ENCODE measurements at regions not wholly inside any gene's neighbourhood (a gene's known extent, or its start where the extent isn't known, plus 50 kb on each side); places are given as distances from the start of the nearest gene placed in this dataset.

DNA sequence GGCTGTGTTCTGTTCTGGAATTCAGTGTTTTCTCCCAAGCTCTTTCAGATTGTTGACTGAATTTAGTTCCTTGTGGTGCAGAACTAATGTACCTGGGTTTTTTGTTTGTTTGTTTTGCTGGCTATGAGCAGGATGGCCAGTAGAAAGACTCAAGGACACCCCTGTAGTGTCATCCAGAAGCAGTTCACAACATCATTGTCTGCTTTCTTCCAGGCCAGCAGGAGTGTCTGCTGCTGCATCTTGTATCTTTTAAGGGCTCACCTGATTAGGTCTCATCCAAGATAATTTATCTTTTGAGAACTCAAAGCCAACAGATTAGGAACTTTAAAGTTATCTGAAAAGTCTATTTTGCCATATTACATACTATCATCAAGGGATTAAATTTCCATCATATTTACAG, 318.5 kb upstream of the MC4R start:
- no peak for ATAC-seq
- no peak for TF ChIP-seq ZNF24 (IDR thresholded peaks at IDR 0.05)
- no peak for TF ChIP-seq NFE2 (IDR thresholded peaks at IDR 0.05; ENCODE audit: low read depth)
- no peak for TF ChIP-seq MYBL2 (IDR thresholded peaks at IDR 0.05; ENCODE audit: low read depth)
- no peak for TF ChIP-seq MYBL2 (CRISPR knock-in tag; IDR thresholded peaks at IDR 0.05; ENCODE audit: borderline replicate concordance)
- no peak for TF ChIP-seq CREBBP (IDR thresholded peaks at IDR 0.05; ENCODE audit: low read depth, low read length)
- TF ChIP-seq BDP1 (IDR thresholded peaks at IDR 0.05; ENCODE audit: insufficient read depth, insufficient read length): no peak
- no peak for TF ChIP-seq ZNF707 (CRISPR knock-in tag; conservative IDR thresholded peaks at IDR 0.05)
- no peak for TF ChIP-seq DDX20 (tag; IDR thresholded peaks at IDR 0.05; ENCODE audit: low read depth)
- FAIRE-seq: no peak
- H3K79me2 ChIP-seq (ENCODE audit: control insufficient read depth, insufficient read depth, low read length): no peaks in the 10 kb centered on the region
- no peak overlapping the region for H2AFZ ChIP-seq (ENCODE audit: low read depth, low read length)
- in situ Hi-C loops (cut with MboI): no loop called here
- H3K9me1 ChIP-seq (ENCODE audit: control insufficient read depth, insufficient read depth, low read length): no peaks in the 10 kb centered on the region
- no peak overlapping the region for H3K27ac ChIP-seq (ENCODE audit: extremely low read depth, low read depth, low read length)
- DNase-seq (ENCODE audit: extremely low read depth in 1 of 4, low spot score in 3 of 4): no peak
- H3K9ac ChIP-seq (ENCODE audit: insufficient read depth in 1 of 2, low read depth in 2 of 2, low read length in 2 of 2): no peak overlapping the region
- no peaks in the 10 kb centered on the region for H3K4me1 ChIP-seq (replicated peaks in 1 of 2; ENCODE audit: control insufficient read depth in 2 of 2, insufficient read depth in 2 of 2, low read length in 2 of 2)
- no TSS peak for BruUV-seq (replicated peaks)
- ChIA-PET CTCF (ENCODE audit: low intra/inter-chr PET ratio) (no interaction called here), POLR2A (no interaction called here)
- H3K9me3 ChIP-seq (replicated peaks; ENCODE audit: control insufficient read depth, insufficient read depth, low read depth, low read length): no peaks in the 10 kb centered on the region
- intact Hi-C loops (cut with micrococcal nuclease): no loop called here
- H3K4me2 ChIP-seq (ENCODE audit: insufficient read depth, low read length): no peak overlapping the region
- no peaks in the 10 kb centered on the region for H3K36me3 ChIP-seq (ENCODE audit: control insufficient read depth, insufficient read depth, low read length)
- H3K4me3 ChIP-seq: no peak overlapping the region
- no peaks in the 10 kb centered on the region for H4K20me1 ChIP-seq (replicated peaks; ENCODE audit: control insufficient read depth, insufficient read depth, low read length)
- no peaks in the 10 kb centered on the region for H3K27me3 ChIP-seq (ENCODE audit: control insufficient read depth in 2 of 2, insufficient read depth in 2 of 2, low read length in 2 of 2)

- POLR2A ChIA-PET: no interaction called here
- in situ Hi-C loops (cut with MboI): no loop called here
- TF ChIP-seq ZNF175 (CRISPR knock-in tag; IDR thresholded peaks at IDR 0.05; ENCODE audit: low read depth): no peak
- TF ChIP-seq, protein P1, sequence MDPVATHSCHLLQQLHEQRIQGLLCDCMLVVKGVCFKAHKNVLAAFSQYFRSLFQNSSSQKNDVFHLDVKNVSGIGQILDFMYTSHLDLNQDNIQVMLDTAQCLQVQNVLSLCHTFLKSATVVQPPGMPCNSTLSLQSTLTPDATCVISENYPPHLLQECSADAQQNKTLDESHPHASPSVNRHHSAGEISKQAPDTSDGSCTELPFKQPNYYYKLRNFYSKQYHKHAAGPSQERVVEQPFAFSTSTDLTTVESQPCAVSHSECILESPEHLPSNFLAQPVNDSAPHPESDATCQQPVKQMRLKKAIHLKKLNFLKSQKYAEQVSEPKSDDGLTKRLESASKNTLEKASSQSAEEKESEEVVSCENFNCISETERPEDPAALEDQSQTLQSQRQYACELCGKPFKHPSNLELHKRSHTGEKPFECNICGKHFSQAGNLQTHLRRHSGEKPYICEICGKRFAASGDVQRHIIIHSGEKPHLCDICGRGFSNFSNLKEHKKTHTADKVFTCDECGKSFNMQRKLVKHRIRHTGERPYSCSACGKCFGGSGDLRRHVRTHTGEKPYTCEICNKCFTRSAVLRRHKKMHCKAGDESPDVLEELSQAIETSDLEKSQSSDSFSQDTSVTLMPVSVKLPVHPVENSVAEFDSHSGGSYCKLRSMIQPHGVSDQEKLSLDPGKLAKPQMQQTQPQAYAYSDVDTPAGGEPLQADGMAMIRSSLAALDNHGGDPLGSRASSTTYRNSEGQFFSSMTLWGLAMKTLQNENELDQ (CRISPR knock-in tag; IDR thresholded peaks at IDR 0.05; ENCODE audit: borderline replicate concordance): no peak
- TF ChIP-seq MAFF (IDR thresholded peaks at IDR 0.05; ENCODE audit: low read length): no peak
- no peak for TF ChIP-seq POLR3G (IDR thresholded peaks at IDR 0.05; ENCODE audit: extremely low read depth, insufficient read length, insufficient replicate concordance)
- no peak for TF ChIP-seq GABPB2 (CRISPR knock-in tag; conservative IDR thresholded peaks at IDR 0.05)
- no peak for TF ChIP-seq ZNF778 (CRISPR knock-in tag; IDR thresholded peaks at IDR 0.05)
- TF ChIP-seq HMG20A (CRISPR knock-in tag; conservative IDR thresholded peaks at IDR 0.05): no peak
- TF ChIP-seq NFRKB (IDR thresholded peaks at IDR 0.05; ENCODE audit: low read depth): no peak
- TF ChIP-seq, protein P2, sequence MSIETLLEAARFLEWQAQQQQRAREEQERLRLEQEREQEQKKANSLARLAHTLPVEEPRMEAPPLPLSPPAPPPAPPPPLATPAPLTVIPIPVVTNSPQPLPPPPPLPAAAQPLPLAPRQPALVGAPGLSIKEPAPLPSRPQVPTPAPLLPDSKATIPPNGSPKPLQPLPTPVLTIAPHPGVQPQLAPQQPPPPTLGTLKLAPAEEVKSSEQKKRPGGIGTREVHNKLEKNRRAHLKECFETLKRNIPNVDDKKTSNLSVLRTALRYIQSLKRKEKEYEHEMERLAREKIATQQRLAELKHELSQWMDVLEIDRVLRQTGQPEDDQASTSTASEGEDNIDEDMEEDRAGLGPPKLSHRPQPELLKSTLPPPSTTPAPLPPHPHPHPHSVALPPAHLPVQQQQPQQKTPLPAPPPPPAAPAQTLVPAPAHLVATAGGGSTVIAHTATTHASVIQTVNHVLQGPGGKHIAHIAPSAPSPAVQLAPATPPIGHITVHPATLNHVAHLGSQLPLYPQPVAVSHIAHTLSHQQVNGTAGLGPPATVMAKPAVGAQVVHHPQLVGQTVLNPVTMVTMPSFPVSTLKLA (conservative IDR thresholded peaks at IDR 0.05): no peak
Observed at GRCh38 chr18:60693426-60693825, 320.9 kb upstream of the MC4R start.

More at GRCh38 chr18:60693426-60693825, 320.9 kb upstream of the MC4R start:
- Histone ChIP-seq H4K20me1 (replicated peaks; ENCODE audit: control insufficient read depth, insufficient read depth, low read length) (no peaks in the 10 kb centered on the region), H3K27ac (ENCODE audit: extremely low read depth, low read depth, low read length) (no peak overlapping the region), H3K9me3 (replicated peaks; ENCODE audit: control insufficient read depth, insufficient read depth, low read depth, low read length) (no peaks in the 10 kb centered on the region), H2AFZ (ENCODE audit: low read depth, low read length) (no peak overlapping the region), H3K36me3 (ENCODE audit: control insufficient read depth, insufficient read depth, low read length) (no peaks in the 10 kb centered on the region), H3K27me3 (ENCODE audit: control insufficient read depth in 2 of 2, insufficient read depth in 2 of 2, low read length in 2 of 2) (no peaks in the 10 kb centered on the region), H3K4me3 (no peak overlapping the region), H3K9me1 (ENCODE audit: control insufficient read depth, insufficient read depth, low read length) (no peaks in the 10 kb centered on the region), H3K79me2 (ENCODE audit: control insufficient read depth, insufficient read depth, low read length) (no peaks in the 10 kb centered on the region), H3K9ac (ENCODE audit: insufficient read depth in 1 of 2, low read depth in 2 of 2, low read length in 2 of 2) (no peak overlapping the region), H3K4me1 (replicated peaks in 1 of 2; ENCODE audit: control insufficient read depth in 2 of 2, insufficient read depth in 2 of 2, low read length in 2 of 2) (no peaks in the 10 kb centered on the region), H3K4me2 (ENCODE audit: insufficient read depth, low read length) (no peak overlapping the region)
- ATAC-seq (no peak), DNase-seq (ENCODE audit: extremely low read depth in 1 of 4, low spot score in 3 of 4) (no peak), FAIRE-seq (no peak)
- CTCF ChIA-PET (ENCODE audit: low intra/inter-chr PET ratio): no interaction called here
- no TSS peak for BruUV-seq (replicated peaks)
- 0% methylated on average over 5 of the region's 5 CpGs for WGBS (ENCODE audit: insufficient coverage, low coverage, missing lambda C conversion rate)
- intact Hi-C loops (cut with micrococcal nuclease): no loop called here
